AG08396 (cell line): ENCODE measurements at regions not wholly inside any gene's neighbourhood (a gene's known extent, or its start where the extent isn't known, plus 50 kb on each side); places are given as distances from the start of the nearest gene placed in this dataset.
A peak's percentile ranks its signal among the peaks of the same experiment; 100 is the strongest.
"Not testable (repeated sequence)": the region's sequence is repeated elsewhere in the genome, so short reads cannot be mapped to it uniquely, and the experiment has no call there.

Source experiments
- DNase-seq: peaks from one replicate; pipeline ENCODE4 v3.0.0; 2012; ENCODE audit warnings: low spot score, mixed read lengths

DNA sequence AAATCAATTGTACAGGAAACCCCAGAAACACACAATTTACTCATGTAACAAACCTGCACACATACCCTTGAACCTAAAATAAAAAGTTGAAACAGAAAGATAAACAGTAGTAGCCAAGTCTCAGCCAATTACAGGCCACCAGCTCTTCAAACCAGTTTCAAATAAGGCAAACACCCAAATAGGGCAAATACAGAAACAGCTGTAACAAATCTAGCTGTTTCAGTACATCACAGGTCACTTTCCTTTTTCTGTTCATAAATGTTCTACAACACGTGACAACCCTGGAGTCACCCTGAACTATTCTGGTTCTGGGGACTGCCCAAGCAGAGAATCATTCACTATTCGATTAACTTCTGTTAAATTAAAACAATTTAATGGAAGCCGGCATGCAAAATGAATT, 329.0 kb downstream of the GJA1 start:
- DNase-seq: no peak

DNA sequence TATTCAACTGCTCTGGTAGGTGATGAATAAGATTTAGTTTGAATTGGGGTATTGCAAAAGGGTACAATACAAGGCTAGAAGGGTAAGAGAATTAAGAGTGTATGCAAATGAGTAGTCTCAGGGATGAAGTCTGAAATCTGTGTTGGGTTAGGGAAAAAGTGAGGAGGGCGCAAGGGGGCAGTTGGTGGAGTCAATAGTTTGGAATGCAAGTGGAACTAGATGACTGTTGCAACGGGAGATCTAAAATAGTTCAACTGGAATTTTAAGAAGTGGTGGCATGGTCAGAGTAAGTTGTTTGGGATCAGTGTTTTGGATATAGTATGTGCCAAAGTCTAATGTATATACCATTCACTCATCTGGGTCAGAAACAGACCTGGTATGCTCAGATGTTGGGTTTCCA, 329.6 kb downstream of the GJA1 start:
- DNase-seq: no peak

DNA sequence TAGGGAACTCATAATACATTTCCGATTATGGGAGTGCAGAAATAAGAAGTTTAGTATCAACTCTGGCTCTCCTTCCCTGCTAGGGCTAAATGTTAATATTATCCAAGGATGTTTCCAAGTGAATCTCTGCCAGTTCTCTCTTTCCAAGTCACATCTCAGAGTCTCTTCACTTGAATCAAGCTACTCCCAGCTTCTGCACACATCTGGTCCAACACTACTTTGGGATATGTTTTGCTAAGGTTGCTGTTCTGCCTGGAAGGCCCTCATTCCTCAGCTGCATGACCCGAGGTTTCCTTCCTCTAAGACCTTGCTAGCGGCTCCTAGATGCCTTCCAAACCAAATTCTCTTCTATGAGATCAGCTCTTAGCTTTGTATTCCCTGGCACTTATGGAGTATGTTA, 331.8 kb downstream of the GJA1 start:
- DNase-seq: no peak

DNA sequence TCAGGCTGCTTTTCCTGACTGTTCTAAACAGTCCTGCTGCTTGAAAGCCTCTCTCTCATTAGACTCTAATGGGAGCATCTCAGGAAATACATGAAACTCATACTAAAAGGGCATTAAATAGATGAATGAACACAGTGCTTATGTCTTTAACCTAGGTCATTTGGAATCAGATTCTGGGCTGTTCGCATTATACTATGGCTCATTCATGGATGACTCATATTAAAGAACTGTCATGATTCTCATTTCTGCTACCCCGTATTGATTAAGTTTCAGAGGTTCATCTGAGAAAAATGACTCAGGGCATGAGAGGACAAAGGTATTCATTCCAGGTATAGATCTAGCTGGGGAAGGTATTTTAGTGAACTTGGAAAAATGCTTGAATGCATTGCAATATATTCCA, 335.5 kb downstream of the GJA1 start:
- DNase-seq: no peak

DNA sequence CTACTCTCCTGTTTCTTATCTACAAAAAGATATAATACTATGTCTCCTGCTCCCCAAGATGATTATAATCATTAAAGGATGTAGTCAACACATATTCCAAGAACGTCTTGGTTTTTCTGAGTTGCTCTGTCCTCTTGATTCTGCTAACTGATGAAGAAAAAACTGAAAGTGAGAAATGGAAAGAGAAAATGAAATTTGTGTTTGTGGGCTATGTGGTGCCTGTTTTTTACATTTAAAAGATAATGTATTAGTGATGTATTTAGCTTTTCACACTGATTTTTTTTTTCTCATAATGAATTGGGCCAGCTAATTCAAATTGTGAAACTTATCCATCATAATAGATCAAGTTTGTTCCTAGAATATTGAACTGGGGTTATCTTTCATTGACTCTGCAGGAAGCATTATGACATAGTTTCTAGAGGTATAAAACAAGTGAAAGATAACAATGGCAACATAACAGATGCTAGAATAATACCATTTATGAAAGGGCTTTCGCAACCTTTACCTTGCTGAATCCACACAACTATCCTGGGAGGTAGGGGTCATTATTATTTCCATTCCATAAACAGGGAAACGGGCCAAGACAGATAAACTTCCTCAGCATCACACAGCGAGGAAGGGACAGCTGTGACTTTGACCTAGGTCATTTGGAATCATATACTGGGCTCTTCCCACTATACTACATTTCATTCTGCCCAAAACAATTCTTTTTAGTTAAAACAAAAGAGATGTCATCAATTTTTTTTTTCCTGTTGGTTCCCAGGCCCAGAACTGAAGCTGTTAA, 336.7 kb downstream of the GJA1 start:
- DNase-seq: no peak

DNA sequence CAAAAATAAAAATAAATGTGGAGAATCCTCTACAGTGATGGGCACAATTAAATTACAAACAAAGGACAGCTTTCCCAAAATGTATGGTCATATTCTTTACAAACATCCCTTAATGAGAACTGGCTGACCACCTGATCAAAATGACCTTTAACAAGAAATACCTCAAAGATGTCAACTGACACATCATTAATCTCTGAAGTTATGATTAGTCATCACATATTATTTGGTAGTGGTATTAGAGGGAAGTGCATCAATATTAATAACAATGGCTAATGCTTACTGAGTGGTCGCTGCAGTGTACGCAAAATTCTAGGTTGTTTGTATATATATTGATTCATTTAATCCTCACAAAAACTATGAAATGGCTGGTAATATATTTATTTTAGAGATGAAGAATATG, 340.6 kb downstream of the GJA1 start:
- no peak for DNase-seq

DNA sequence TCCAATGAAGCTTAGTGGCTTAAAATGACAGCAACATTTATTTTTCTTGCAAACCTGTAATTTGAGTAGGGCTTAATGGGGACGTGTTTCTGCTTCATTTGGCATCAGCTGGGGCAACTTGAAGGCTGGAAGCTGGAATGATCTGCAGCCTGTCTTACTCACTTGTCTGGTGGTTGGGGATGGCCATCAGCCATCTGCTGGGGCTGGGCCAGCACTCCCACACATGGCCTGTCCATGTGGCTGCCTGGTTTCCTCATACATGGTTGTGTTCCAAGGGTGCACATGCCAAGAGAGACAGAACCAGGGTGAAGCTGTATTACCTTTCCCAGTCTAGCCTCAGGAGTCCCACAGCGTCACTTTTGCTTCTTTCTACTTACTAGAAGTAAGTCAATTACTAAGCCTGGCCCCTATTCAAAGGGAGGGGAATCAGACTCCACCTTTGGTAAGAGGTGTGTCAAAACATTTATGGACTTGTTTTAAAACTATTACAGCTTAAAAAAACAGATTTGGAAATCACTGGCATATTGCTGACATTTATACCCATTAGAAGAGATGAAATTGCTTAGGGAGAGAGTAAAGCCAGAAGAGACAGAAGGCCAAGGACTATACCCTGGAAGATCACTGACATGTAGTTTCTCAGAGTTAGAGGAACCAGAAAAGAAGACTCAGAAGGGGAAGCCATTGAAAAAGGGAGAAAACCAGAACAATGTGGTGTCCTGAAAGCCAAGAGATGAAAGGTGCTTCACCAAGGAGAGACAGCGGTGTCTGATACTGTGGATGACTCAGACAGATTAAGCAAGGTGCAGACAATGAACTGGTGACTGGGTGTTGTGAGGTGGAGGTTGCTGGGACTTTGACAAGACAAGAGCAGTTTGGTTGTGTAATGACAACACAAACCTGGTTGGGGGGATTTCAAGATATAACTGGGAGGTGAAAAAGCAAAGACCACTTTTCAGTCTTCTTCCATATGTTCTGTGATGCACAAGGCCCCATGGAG, 345.2 kb downstream of the GJA1 start:
- peak; percentile 79 for DNase-seq

DNA sequence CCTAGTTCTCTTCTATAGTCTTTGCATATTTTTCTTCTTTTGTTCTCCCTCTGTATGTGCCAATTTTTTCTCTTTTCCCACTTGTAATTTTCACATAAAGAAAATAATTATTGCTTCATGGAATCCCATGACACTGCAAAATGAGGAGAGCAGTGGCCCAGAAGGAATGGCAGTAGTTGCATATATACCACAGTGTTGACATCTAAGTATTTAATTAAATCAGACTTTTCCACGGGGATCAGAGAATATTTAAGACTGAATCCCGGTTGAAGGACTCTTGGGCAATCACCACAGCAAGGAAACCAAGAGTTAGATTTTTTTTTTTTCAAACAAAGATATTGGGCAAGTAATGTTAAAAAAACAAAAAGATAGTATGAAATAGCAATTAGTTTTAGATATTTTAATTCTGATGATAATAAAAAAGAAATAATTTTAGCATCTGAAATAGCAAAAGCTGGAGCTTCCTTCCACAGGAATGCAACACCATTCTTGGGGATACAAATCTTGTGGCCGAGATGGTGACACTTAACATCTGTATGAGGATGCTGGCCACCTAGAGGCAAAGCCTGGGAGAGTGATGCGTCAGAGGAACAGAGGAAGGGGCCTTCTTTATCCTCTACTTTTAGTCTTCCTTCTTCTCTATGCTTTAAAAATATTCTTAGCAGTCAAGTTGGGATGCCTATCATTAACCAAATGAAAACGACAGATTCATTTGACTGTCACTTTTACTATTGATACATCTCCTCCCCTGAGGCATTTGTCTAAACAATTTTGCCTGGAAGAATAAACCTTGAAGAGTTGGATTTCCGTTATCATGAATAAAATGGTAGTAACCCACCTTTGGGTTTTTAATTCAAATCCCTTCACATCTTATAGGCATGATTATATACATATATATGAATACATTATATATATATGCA, 356.2 kb downstream of the GJA1 start:
- DNase-seq: no peak

DNA sequence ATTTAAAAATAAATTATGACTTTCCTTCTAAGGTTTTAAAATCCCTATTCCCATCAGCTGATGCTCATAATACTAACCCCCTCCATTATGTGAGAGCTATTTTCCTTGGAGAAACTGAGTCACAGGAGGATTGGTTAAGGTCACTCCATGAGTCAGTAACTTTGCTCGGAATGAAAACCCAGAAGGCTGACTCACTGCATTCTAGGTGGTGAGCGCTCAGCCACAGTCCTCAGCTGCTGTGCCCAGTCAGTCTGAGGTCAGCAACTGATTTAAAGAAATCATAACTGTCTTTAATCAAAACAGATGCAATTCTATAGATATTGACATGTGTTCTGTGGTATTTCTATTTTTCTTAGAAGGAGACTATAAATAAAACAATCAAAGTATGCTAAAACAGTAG, 359.2 kb downstream of the GJA1 start:
- DNase-seq: peak; percentile 79

DNA sequence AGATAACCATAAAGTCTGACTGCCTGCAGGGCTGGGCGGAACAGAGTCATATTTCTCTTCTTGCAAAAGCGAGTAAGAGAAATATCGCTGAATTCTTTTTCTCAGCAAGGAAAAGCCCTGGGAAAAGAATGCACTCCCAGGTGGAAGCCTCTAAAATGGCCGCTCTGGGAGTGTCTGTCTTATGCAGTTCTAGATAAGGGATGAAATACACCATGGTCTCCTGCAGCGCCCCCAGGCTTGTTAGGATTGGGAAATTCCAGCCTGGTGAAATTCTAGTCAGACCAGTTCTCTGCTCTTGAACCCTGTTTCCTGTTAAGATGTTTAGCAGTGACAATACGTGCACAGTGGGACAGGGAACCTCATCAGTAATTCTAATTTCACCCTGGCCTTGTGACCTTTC, 362.2 kb downstream of the GJA1 start:
- not testable (repeated sequence) for DNase-seq

DNA sequence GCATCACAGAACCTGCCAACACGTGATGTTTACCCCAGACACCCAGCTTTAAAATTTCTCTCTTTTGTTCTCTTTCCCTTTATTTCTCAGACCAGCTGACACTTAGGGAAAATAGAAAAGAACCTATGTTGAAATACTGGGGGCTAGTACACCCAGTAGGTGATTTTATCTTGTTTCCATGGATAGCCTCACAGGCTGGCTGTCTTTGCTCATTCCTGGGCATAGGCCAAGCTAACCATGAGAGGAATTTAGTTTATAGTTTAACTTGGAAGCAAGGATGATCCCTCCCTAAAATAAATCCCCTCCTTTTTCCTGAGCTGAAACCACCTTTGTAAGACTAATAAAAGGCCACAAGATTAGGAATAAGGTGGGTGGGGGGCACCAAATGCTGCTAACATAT, 362.7 kb downstream of the GJA1 start:
- not testable (repeated sequence) for DNase-seq

DNA sequence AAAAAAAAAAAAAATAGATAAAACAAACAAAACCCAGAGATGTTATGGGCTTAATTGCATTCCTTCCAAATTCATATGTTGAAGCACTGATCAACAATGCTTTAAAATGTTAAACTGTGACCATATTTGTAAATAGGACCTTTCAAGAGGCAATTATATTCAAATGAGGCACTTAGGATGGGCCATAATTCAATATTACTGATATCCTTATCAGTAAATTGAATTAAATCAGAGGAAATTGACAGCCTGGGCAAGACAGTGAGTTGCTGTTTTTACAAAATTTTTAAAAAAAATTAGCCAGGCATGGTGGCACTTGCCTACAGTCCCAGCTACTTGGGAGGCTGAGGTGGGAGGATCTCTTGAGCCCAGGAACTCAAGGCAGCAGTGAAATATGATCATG, 364.1 kb downstream of the GJA1 start:
- DNase-seq: no peak

DNA sequence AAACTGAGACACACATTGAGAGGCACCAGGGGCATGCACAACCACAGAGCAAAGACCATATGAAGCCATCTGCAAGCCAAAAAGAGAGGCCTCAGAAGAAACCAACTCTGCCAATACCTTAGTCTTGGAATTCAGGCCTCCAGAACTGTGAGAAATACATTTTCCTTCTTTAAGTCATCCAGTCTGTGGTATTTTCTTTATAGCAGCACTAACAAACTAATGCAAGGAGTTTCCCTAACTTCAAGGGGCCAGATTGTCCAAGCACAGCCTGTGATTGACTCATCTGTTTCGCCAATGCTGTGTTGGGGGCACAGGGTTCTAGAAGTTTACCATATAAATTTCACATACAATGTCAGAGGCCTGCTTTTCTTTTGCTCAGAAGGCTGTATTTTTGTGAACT, 364.6 kb downstream of the GJA1 start:
- DNase-seq: no peak

DNA sequence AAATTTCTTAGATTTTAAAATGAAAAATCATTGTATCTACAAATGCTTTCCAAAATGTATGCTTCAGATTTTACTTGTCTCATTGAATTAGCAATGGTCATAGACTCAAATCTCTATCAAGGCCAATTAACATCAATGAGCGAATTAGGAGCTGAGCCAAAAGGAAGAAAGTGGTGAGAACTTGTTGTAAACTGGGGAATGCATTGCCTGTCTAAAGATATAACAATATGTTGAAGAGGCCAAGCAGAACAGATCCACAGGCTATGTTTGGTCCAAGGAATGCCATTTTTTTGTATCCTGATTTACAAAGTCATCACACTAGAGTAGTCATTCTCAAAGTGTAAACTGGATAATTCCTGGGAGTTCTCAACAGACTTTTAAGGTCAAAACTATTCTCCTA, 370.7 kb downstream of the GJA1 start:
- DNase-seq: no peak

DNA sequence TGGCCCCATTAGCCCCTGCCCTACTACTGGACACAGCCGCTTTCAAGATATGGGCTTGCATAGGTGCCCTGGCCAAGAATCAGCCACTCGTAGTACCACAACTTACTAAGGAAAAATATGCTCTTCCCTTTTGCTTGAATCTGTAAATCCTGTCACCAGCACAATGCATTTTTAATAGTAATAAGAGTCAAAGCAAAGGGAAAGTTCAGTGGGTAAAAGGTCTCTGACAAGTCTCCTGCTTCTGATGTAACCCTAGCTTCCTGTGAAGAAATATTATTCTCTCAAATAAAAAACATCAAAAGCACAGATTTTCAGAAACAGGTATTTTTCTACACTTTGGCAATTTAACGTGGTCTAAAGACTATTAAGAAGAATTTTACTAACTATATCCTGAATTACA, 373.8 kb downstream of the GJA1 start:
- no peak for DNase-seq

DNA sequence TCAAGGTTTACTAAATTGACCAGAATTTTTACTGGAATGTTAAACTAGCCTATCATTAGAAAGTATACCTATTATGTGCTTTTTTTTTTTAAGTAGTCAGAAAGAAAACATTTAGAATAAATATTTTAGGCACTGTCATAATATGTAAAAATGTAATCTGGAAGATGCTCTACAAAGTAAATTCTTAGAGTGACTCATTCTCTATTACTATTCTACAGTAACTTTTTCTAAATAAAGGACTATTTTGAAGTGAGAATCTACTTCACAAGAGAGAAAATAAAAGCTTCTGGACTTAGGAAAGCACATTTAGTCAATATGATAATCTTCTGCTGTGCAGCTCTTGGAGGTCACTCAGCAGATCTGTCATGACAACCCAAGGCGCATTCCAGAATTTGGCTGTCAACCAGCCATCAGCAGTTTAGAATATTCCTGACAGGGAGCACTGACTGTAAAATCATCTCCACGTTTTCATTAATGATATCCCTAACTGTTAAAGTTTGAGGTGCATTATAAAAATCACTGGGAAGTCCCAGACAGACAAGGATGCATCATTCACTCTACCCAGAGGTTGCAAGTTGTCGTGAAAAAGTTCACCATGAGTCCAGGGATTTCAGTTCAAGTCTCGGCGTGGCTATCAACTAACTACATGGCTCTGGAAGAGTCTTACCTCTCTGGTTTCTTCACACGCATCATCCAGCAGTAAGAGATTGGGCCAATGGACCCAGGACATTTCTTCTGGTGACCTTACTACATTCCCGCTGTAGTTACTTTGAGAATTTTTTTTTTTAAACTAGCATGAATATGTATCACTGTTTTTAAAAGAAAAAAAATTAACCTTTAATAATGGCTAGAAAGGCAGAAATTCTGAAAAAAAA, 374.9 kb downstream of the GJA1 start:
- no peak for DNase-seq

DNA sequence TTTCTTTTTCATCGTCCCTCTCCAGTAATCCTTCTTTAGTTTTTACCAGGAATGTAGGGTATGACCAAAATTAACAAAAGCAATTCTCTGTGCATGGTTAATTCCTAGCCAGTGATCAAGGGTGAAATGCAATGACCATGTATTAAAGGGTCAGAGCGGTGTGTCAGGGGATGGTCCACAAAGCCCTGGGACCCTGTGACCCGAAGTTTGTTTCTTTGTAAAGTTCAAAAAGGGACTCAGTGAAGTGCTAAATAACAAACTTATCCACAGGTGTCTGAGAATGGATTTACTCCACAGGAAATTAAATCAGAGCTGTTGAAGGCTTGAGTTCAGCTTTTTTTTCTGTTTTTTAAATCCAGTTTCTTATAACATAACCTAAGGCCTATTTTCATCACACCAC, 375.7 kb downstream of the GJA1 start:
- no peak for DNase-seq

DNA sequence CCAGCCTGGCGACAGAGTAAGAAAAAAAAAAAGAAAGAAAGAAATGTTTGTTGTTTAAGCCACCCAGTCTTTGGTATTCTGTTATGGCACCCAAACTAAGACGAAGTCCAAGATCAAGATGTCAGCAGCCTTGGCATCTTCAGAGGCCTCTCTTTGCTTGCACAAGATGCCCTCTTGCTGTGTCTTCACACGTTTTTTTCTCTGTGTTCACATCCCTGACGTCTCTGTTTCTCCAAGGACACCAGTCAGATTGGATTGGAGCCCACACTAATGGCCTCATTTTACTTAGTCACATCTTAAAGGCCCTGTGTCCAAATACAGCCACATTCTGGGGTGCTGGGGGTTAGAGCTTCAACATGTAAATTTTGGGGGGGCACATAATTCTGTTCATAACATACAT, 380.9 kb downstream of the GJA1 start:
- no peak for DNase-seq

DNA sequence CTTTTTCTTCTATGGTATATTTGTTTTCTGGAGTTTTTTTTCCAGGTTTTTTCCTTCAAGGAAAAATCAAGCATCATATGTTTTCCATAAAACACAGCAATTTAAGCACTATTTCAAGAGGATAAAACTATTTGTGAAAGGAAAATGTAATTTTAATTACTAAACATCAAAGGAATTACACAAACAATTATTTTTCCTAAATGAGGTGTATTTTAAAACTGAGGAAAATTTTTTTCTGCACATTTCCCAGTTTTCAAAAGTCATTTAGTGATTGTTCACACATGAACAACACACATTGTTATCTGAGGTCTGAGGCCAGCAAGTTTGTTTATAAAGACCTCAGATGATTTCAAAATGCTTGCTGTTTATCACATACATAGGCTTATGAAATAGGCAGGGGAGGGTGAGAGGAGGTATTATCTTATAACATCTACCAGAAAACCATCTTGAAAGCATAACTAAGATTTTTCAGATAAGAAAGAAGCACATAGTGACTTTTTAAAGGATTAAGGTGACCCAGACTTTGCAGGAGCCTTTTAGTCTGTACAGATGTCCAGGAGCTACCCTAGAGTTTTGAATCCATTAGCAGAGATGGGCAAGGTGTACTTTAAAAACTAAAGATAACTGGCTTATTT, 381.6 kb downstream of the GJA1 start:
- no peak for DNase-seq

DNA sequence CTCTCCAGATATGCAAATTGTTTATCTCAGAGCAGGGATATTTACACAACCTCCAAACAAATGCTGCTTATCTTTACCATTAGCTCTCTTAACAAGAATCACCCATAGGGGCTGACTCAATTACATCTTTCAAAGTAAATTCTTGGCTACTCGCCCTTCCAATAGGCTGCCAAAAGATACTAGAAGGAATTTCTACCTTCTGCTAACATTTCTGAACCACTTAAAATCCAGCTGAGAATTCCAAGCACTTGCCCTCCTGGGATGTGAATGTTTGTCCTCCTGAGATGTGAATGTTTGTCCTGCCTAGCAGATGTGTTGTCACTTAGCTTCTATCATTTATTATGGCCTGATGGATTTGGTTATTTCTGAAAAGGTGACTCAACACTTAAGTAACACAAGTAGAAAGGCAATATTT, 388.0 kb downstream of the GJA1 start:
- DNase-seq: peak; percentile 13
